ENCODE measurements at regions not wholly inside any gene's neighbourhood (a gene's known extent, or its start where the extent isn't known, plus 50 kb on each side); places are given as distances from the start of the nearest gene placed in this dataset.

GRCh38 chr10:128625926-128626325 is 499.7 kb upstream of the MKI67 start:
- no peak overlapping the region for H3K27ac ChIP-seq
- peaks cover 0 to 3% (median 0%) of the 10 kb centered on the region in 9 donors for H3K27me3 ChIP-seq
- H3K9me3 ChIP-seq = no peaks in the 10 kb centered on the region
- intact Hi-C loops (cut with DNase I) = loop anchor here in 2 of 10 donors (5.0 to 10.0 kb wide), 2 partner anchors 236 to 1349 kb away; no protein-coding TSS in a partner anchor
- TF ChIP-seq POLR2A (IDR thresholded peaks at IDR 0.05) (no peak), CTCF (IDR thresholded peaks at IDR 0.05) (no peak)
- H3K36me3 ChIP-seq = no peaks in the 10 kb centered on the region
- peaks cover 0 to 4% (median 0%) of the 10 kb centered on the region in 12 donors for H3K4me1 ChIP-seq
- ATAC-seq (no peak), DNase-seq (no peak)
- no peak overlapping the region for H3K4me3 ChIP-seq
- WGBS, 4 donors = 86 to 92% (median 89%) methylated on average over 7 of the region's 7 CpGs

- no peaks in the 10 kb centered on the region for H3K36me3 ChIP-seq
- H3K27ac ChIP-seq = no peak overlapping the region
- WGBS, 4 donors = 92 to 95% (median 93%) methylated on average over 6 of the region's 6 CpGs
- H3K9me3 ChIP-seq = no peaks in the 10 kb centered on the region
- no peak for ATAC-seq
- no peak overlapping the region for H3K4me3 ChIP-seq
- intact Hi-C loops (cut with DNase I) = loop anchor here in 2 of 10 donors (5.0 to 10.0 kb wide), 2 partner anchors 236 to 1348 kb away; no protein-coding TSS in a partner anchor
- H3K27me3 ChIP-seq = peaks cover 0 to 5% (median 0%) of the 10 kb centered on the region in 9 donors
- H3K4me1 ChIP-seq = peaks cover 0 to 4% (median 0%) of the 10 kb centered on the region in 12 donors
- DNase-seq = no peak
- TF ChIP-seq POLR2A (IDR thresholded peaks at IDR 0.05) (no peak), CTCF (IDR thresholded peaks at IDR 0.05) (no peak)
Observed at GRCh38 chr10:128626397-128627000, 500.3 kb upstream of the MKI67 start.

GRCh38 chr10:128627811-128628210 is 501.6 kb upstream of the MKI67 start:
- DNase-seq = no peak
- Histone ChIP-seq H3K36me3 (no peaks in the 10 kb centered on the region), H3K9me3 (no peaks in the 10 kb centered on the region), H3K4me3 (no peak overlapping the region), H3K27me3 (peaks cover 0 to 12% (median 0%) of the 10 kb centered on the region in 9 donors), H3K27ac (no peak overlapping the region), H3K4me1 (peaks cover 0 to 6% (median 0%) of the 10 kb centered on the region in 12 donors)
- no peak for ATAC-seq
- no peak for TF ChIP-seq CTCF (IDR thresholded peaks at IDR 0.05)
- TF ChIP-seq POLR2A (IDR thresholded peaks at IDR 0.05) = no peak
- WGBS, 4 donors = 93 to 95% (median 94%) methylated on average over 7 of the region's 7 CpGs
- intact Hi-C loops (cut with DNase I) = loop anchor here in 2 of 10 donors (5.0 to 10.0 kb wide), 2 partner anchors 234 to 1347 kb away; no protein-coding TSS in a partner anchor

GRCh38 chr10:128628252-128628651 is 502.0 kb upstream of the MKI67 start:
- H3K36me3 ChIP-seq = no peaks in the 10 kb centered on the region
- H3K27me3 ChIP-seq = peaks cover 0 to 12% (median 0%) of the 10 kb centered on the region in 9 donors
- peaks cover 0 to 6% (median 0%) of the 10 kb centered on the region in 12 donors for H3K4me1 ChIP-seq
- DNase-seq (no peak), ATAC-seq (no peak)
- H3K27ac ChIP-seq = no peak overlapping the region
- intact Hi-C loops (cut with DNase I) = loop anchor here in 2 of 10 donors (5.0 to 10.0 kb wide), 2 partner anchors 234 to 1347 kb away; no protein-coding TSS in a partner anchor
- WGBS, 4 donors = 89 to 94% (median 91%) methylated on average over 6 of the region's 6 CpGs
- no peaks in the 10 kb centered on the region for H3K9me3 ChIP-seq
- no peak overlapping the region for H3K4me3 ChIP-seq
- TF ChIP-seq CTCF (IDR thresholded peaks at IDR 0.05) = no peak
- no peak for TF ChIP-seq POLR2A (IDR thresholded peaks at IDR 0.05)
